NCI-H2107 treated with DMSO at 0.1 percent for 48 hours (cell line): ENCODE measurements at regions not wholly inside any gene's neighbourhood (a gene's known extent, or its start where the extent isn't known, plus 50 kb on each side); places are given as distances from the start of the nearest gene placed in this dataset.
"Not testable (repeated sequence)": the region's sequence is repeated elsewhere in the genome, so short reads cannot be mapped to it uniquely, and the experiment has no call there.

Experiments
- DNase-seq: peaks from one replicate; lab custom pipeline; 2025; ENCODE audit not compliant: unreplicated experiment; lab: John Stamatoyannopoulos, UW

- no peak for DNase-seq
Observed at GRCh38 chr1:243996223-243996622, 54.9 kb upstream of the ZBTB18 start.

GRCh38 chr1:243991650-243992049 is 59.4 kb upstream of the ZBTB18 start:
- no peak for DNase-seq

- DNase-seq = no peak
Observed at GRCh38 chr1:243984788-243985187, 66.3 kb upstream of the ZBTB18 start.

- DNase-seq = no peak
Observed at GRCh38 chr1:243982447-243983018, 68.5 kb upstream of the ZBTB18 start.

GRCh38 chr1:243980471-243980870 is 70.6 kb upstream of the ZBTB18 start:
- DNase-seq = no peak

- no peak for DNase-seq
Observed at GRCh38 chr1:243980071-243980470, 71.0 kb upstream of the ZBTB18 start.

- DNase-seq = no peak
Observed at GRCh38 chr1:243979396-243979795, 71.7 kb upstream of the ZBTB18 start.

- no peak for DNase-seq
Observed at GRCh38 chr1:243977094-243977493, 74.0 kb upstream of the ZBTB18 start.

GRCh38 chr1:243974451-243975292 is 76.4 kb upstream of the ZBTB18 start:
- peak; percentile 51 for DNase-seq

- DNase-seq = no peak
Observed at GRCh38 chr1:243973169-243973568, 77.9 kb upstream of the ZBTB18 start.

GRCh38 chr1:243970077-243970476 is 81.0 kb upstream of the ZBTB18 start:
- no peak for DNase-seq

- no peak for DNase-seq
Observed at GRCh38 chr1:243968413-243968812, 82.7 kb upstream of the ZBTB18 start.

GRCh38 chr1:243964915-243965314 is 86.2 kb upstream of the ZBTB18 start:
- no peak for DNase-seq

- no peak for DNase-seq
Observed at GRCh38 chr1:243963571-243963970, 87.5 kb upstream of the ZBTB18 start.

- DNase-seq = no peak
Observed at GRCh38 chr1:243962541-243962940, 88.5 kb upstream of the ZBTB18 start.

GRCh38 chr1:243959998-243960397 is 91.1 kb upstream of the ZBTB18 start:
- DNase-seq = no peak

GRCh38 chr1:243957141-243957540 is 93.9 kb upstream of the ZBTB18 start:
- DNase-seq = no peak

GRCh38 chr1:243956450-243956849 is 94.6 kb upstream of the ZBTB18 start:
- no peak for DNase-seq

- DNase-seq = not testable (repeated sequence)
Observed at GRCh38 chr1:243951207-243951606, 99.9 kb upstream of the ZBTB18 start.

- DNase-seq = no peak
Observed at GRCh38 chr1:243950166-243950565, 100.1 kb upstream of the AKT3 start.

- peak; percentile 34 for DNase-seq
Observed at GRCh38 chr1:243946946-243947345, 96.9 kb upstream of the AKT3 start.

- no peak for DNase-seq
Observed at GRCh38 chr1:243946253-243946652, 96.2 kb upstream of the AKT3 start.

- DNase-seq = no peak
Observed at GRCh38 chr1:243945727-243946126, 95.7 kb upstream of the AKT3 start.
